IPS DF 6.9 (cell line): ENCODE measurements at regions not wholly inside any gene's neighbourhood (a gene's known extent, or its start where the extent isn't known, plus 50 kb on each side); places are given as distances from the start of the nearest gene placed in this dataset.

Experiments
- DNase-seq: peaks from one replicate; pipeline ENCODE4 v3.0.0-alpha.2; 2013; ENCODE audit warnings: low read depth, low spot score
- H3K27ac ChIP-seq: one replicate; pipeline ENCODE4 v1.5.1; 2013; ENCODE audit warnings: low read length, control low read depth
- H3K27me3 ChIP-seq: 2 replicates; pipeline ENCODE4 v1.6.1; 2013; ENCODE audit warnings: mild to moderate bottlenecking, low read length; ENCODE audit not compliant: control insufficient read depth, insufficient read depth
- H3K36me3 ChIP-seq: 2 replicates; pipeline ENCODE4 v1.6.1; 2013; ENCODE audit warnings: low read length; ENCODE audit not compliant: control insufficient read depth, insufficient read depth
- H3K4me1 ChIP-seq: 2 replicates; pipeline ENCODE4 v1.6.1; 2013; ENCODE audit warnings: low read length; ENCODE audit not compliant: control insufficient read depth, insufficient read depth
- H3K4me3 ChIP-seq: 2 replicates; pipeline ENCODE4 v1.5.1; 2013; ENCODE audit warnings: mild to moderate bottlenecking, low read length
- H3K9me3 ChIP-seq: 2 replicates; pipeline ENCODE4 v1.6.1; 2013; ENCODE audit warnings: low read length, inconsistent platforms; ENCODE audit not compliant: control insufficient read depth, insufficient read depth
- WGBS: extraction: QIAGEN DNeasy Blood & Tissue Kit; methylation state at CpG from one replicate; pipeline ENCODE4 v1.1.7; 2013; ENCODE audit warnings: mixed read lengths, missing lambda C conversion rate; ENCODE audit not compliant: insufficient read length, insufficient coverage; 5-methylcytosine and 5-hydroxymethylcytosine counted together

- no peaks in the 10 kb centered on the region for H3K36me3 ChIP-seq
- no peaks in the 10 kb centered on the region for H3K9me3 ChIP-seq
- no peak for DNase-seq
- WGBS = no CpG with 5 or more reads among the region's 1 CpG
- H3K4me3 ChIP-seq = no peak overlapping the region
- H3K27ac ChIP-seq = no peak overlapping the region
- no peaks in the 10 kb centered on the region for H3K27me3 ChIP-seq
- H3K4me1 ChIP-seq = no peaks in the 10 kb centered on the region
Observed at GRCh38 chr1:80413969-80414368, 1386.8 kb upstream of the ADGRL2 start.

GRCh38 chr1:80410233-80410632 is 1390.5 kb upstream of the ADGRL2 start:
- Histone ChIP-seq H3K36me3 (no peaks in the 10 kb centered on the region), H3K27me3 (no peaks in the 10 kb centered on the region), H3K4me3 (no peak overlapping the region), H3K27ac (no peak overlapping the region), H3K4me1 (no peaks in the 10 kb centered on the region), H3K9me3 (no peaks in the 10 kb centered on the region)
- WGBS = no CpG with 5 or more reads among the region's 4 CpGs
- no peak for DNase-seq

GRCh38 chr1:80403471-80403893 is 1397.0 kb upstream of the ADGRL4 start:
- no peaks in the 10 kb centered on the region for H3K9me3 ChIP-seq
- H3K4me3 ChIP-seq = no peak overlapping the region
- no peaks in the 10 kb centered on the region for H3K27me3 ChIP-seq
- no peak overlapping the region for H3K27ac ChIP-seq
- no CpG with 5 or more reads among the region's 4 CpGs for WGBS
- no peaks in the 10 kb centered on the region for H3K36me3 ChIP-seq
- no peaks in the 10 kb centered on the region for H3K4me1 ChIP-seq
- no peak for DNase-seq

GRCh38 chr1:80402625-80403024 is 1396.1 kb upstream of the ADGRL4 start:
- no peak for DNase-seq

GRCh38 chr1:80401757-80402156 is 1395.2 kb upstream of the ADGRL4 start:
- no peak for DNase-seq
- H3K4me3 ChIP-seq = no peak overlapping the region
- no CpG with 5 or more reads among the region's 1 CpG for WGBS
- no peaks in the 10 kb centered on the region for H3K36me3 ChIP-seq
- H3K4me1 ChIP-seq = no peaks in the 10 kb centered on the region
- H3K9me3 ChIP-seq = no peaks in the 10 kb centered on the region
- H3K27me3 ChIP-seq = no peaks in the 10 kb centered on the region
- H3K27ac ChIP-seq = no peak overlapping the region

More at GRCh38 chr1:80402625-80403024, 1396.1 kb upstream of the ADGRL4 start:
- no peaks in the 10 kb centered on the region for H3K36me3 ChIP-seq
- H3K27ac ChIP-seq = no peak overlapping the region
- no peaks in the 10 kb centered on the region for H3K27me3 ChIP-seq
- H3K9me3 ChIP-seq = no peaks in the 10 kb centered on the region
- no CpG with 5 or more reads among the region's 3 CpGs for WGBS
- H3K4me3 ChIP-seq = no peak overlapping the region
- H3K4me1 ChIP-seq = no peaks in the 10 kb centered on the region

GRCh38 chr1:80392529-80392928 is 1386.0 kb upstream of the ADGRL4 start:
- no peak overlapping the region for H3K27ac ChIP-seq
- no peaks in the 10 kb centered on the region for H3K9me3 ChIP-seq
- H3K27me3 ChIP-seq = no peaks in the 10 kb centered on the region
- no peak overlapping the region for H3K4me3 ChIP-seq
- H3K4me1 ChIP-seq = no peaks in the 10 kb centered on the region
- no CpG with 5 or more reads among the region's 3 CpGs for WGBS
- H3K36me3 ChIP-seq = no peaks in the 10 kb centered on the region
- DNase-seq = no peak

GRCh38 chr1:80385650-80386049 is 1379.1 kb upstream of the ADGRL4 start:
- Histone ChIP-seq H3K27me3 (no peaks in the 10 kb centered on the region), H3K36me3 (no peaks in the 10 kb centered on the region), H3K27ac (no peak overlapping the region), H3K4me3 (no peak overlapping the region), H3K9me3 (no peaks in the 10 kb centered on the region), H3K4me1 (no peaks in the 10 kb centered on the region)
- no peak for DNase-seq

- Histone ChIP-seq H3K9me3 (no peaks in the 10 kb centered on the region), H3K27ac (no peak overlapping the region), H3K4me1 (no peaks in the 10 kb centered on the region), H3K36me3 (no peaks in the 10 kb centered on the region), H3K4me3 (no peak overlapping the region), H3K27me3 (no peaks in the 10 kb centered on the region)
- no peak for DNase-seq
Observed at GRCh38 chr1:80384959-80385358, 1378.4 kb upstream of the ADGRL4 start.

GRCh38 chr1:80384083-80384830 is 1377.7 kb upstream of the ADGRL4 start:
- WGBS = no CpG with 5 or more reads among the region's 1 CpG
- no peaks in the 10 kb centered on the region for H3K36me3 ChIP-seq
- no peak overlapping the region for H3K27ac ChIP-seq
- H3K4me1 ChIP-seq = no peaks in the 10 kb centered on the region
- no peaks in the 10 kb centered on the region for H3K27me3 ChIP-seq
- H3K4me3 ChIP-seq = no peak overlapping the region
- DNase-seq = no peak
- no peaks in the 10 kb centered on the region for H3K9me3 ChIP-seq

GRCh38 chr1:80375662-80376061 is 1369.1 kb upstream of the ADGRL4 start:
- no peak for DNase-seq
- H3K36me3 ChIP-seq = no peaks in the 10 kb centered on the region
- no peaks in the 10 kb centered on the region for H3K27me3 ChIP-seq
- no peak overlapping the region for H3K27ac ChIP-seq
- H3K4me1 ChIP-seq = no peaks in the 10 kb centered on the region
- no peak overlapping the region for H3K4me3 ChIP-seq
- no peaks in the 10 kb centered on the region for H3K9me3 ChIP-seq

- 100% methylated on average over 1 of the region's 1 CpG for WGBS
- DNase-seq = no peak
- H3K4me1 ChIP-seq = no peaks in the 10 kb centered on the region
- no peaks in the 10 kb centered on the region for H3K9me3 ChIP-seq
- H3K4me3 ChIP-seq = no peak overlapping the region
- no peaks in the 10 kb centered on the region for H3K27me3 ChIP-seq
- H3K36me3 ChIP-seq = no peaks in the 10 kb centered on the region
- H3K27ac ChIP-seq = no peak overlapping the region
Observed at GRCh38 chr1:80375109-80375508, 1368.6 kb upstream of the ADGRL4 start.
